Activated naive CD8-positive, alpha-beta T cell treated with anti-CD3 and anti-CD28 coated beads, Interleukin-2, amount 50 U/mL, for 24 hours (primary cell): ENCODE measurements at regions not wholly inside any gene's neighbourhood (a gene's known extent, or its start where the extent isn't known, plus 50 kb on each side); places are given as distances from the start of the nearest gene placed in this dataset.
"Not testable (repeated sequence)": the region's sequence is repeated elsewhere in the genome, so short reads cannot be mapped to it uniquely, and the experiment has no call there.

Experiments used
- ATAC-seq: fragments of 150-1000 bp; cut with Tn5 transposase; one replicate; pipeline ENCODE4 v1.10.0; 2021
- DNase-seq: peaks from one replicate; pipeline ENCODE4 v3.0.0; 2021
- H3K27ac Mint-ChIP-seq: one replicate; pipeline ENCODE4 v1.8.0; 2021; ENCODE audit warnings: mild to moderate bottlenecking, mixed read lengths
- H3K27me3 Mint-ChIP-seq: one replicate; pipeline ENCODE4 v1.8.0; 2021; ENCODE audit warnings: mixed read lengths
- H3K36me3 Mint-ChIP-seq: one replicate; pipeline ENCODE4 v1.8.0; 2021; ENCODE audit warnings: low read depth, mixed read lengths
- H3K4me1 Mint-ChIP-seq: one replicate; pipeline ENCODE4 v1.8.0; 2021; ENCODE audit warnings: mixed read lengths
- H3K4me3 Mint-ChIP-seq: one replicate; pipeline ENCODE4 v1.8.0; 2021; ENCODE audit warnings: mild to moderate bottlenecking, moderate library complexity, mixed read lengths
- H3K9me3 Mint-ChIP-seq: one replicate; pipeline ENCODE4 v1.8.0; 2021; ENCODE audit warnings: mixed read lengths

GRCh38 chr4:164540987-164541386 is 212.9 kb upstream of the SMIM31 start:
- DNase-seq (no peak), ATAC-seq (no peak)
- no peak overlapping the region for H3K4me3 Mint-ChIP-seq
- H3K36me3 Mint-ChIP-seq: no peaks in the 10 kb centered on the region
- H3K9me3 Mint-ChIP-seq: peaks cover 7% of the 10 kb centered on the region
- no peaks in the 10 kb centered on the region for H3K4me1 Mint-ChIP-seq
- no peak overlapping the region for H3K27ac Mint-ChIP-seq
- no peaks in the 10 kb centered on the region for H3K27me3 Mint-ChIP-seq

- no peak for ATAC-seq
- H3K4me3 Mint-ChIP-seq: no peak overlapping the region
- no peaks in the 10 kb centered on the region for H3K4me1 Mint-ChIP-seq
- H3K36me3 Mint-ChIP-seq: no peaks in the 10 kb centered on the region
- peaks cover 7% of the 10 kb centered on the region for H3K9me3 Mint-ChIP-seq
- H3K27me3 Mint-ChIP-seq: no peaks in the 10 kb centered on the region
- no peak for DNase-seq
- no peak overlapping the region for H3K27ac Mint-ChIP-seq
Measured at GRCh38 chr4:164542431-164542830, 211.5 kb upstream of the SMIM31 start.

- DNase-seq (no peak), ATAC-seq (no peak)
- H3K9me3 Mint-ChIP-seq: no peaks in the 10 kb centered on the region
- no peak overlapping the region for H3K27ac Mint-ChIP-seq
- no peaks in the 10 kb centered on the region for H3K4me1 Mint-ChIP-seq
- H3K27me3 Mint-ChIP-seq: no peaks in the 10 kb centered on the region
- H3K36me3 Mint-ChIP-seq: no peaks in the 10 kb centered on the region
- H3K4me3 Mint-ChIP-seq: no peak overlapping the region
Measured at GRCh38 chr4:164550989-164551712, 202.8 kb upstream of the SMIM31 start.

GRCh38 chr4:164551713-164552040 is 202.3 kb upstream of the SMIM31 start:
- Mint-ChIP-seq H3K27ac (no peak overlapping the region), H3K27me3 (no peaks in the 10 kb centered on the region), H3K4me3 (no peak overlapping the region), H3K36me3 (no peaks in the 10 kb centered on the region), H3K9me3 (no peaks in the 10 kb centered on the region), H3K4me1 (no peaks in the 10 kb centered on the region)
- no peak for ATAC-seq
- DNase-seq: no peak

- Mint-ChIP-seq H3K4me1 (no peaks in the 10 kb centered on the region), H3K27ac (no peak overlapping the region), H3K4me3 (no peak overlapping the region), H3K36me3 (no peaks in the 10 kb centered on the region), H3K9me3 (peaks cover 12% of the 10 kb centered on the region), H3K27me3 (no peaks in the 10 kb centered on the region)
- no peak for DNase-seq
- ATAC-seq: no peak
Measured at GRCh38 chr4:164571593-164572390, 182.1 kb upstream of the SMIM31 start.

GRCh38 chr4:164572877-164573279 is 181.1 kb upstream of the SMIM31 start:
- Mint-ChIP-seq H3K4me3 (no peak overlapping the region), H3K36me3 (no peaks in the 10 kb centered on the region), H3K4me1 (no peaks in the 10 kb centered on the region), H3K27ac (no peak overlapping the region), H3K9me3 (peaks cover 12% of the 10 kb centered on the region), H3K27me3 (no peaks in the 10 kb centered on the region)
- no peak for DNase-seq
- ATAC-seq: no peak

GRCh38 chr4:164575861-164576260 is 178.1 kb upstream of the SMIM31 start:
- no peaks in the 10 kb centered on the region for H3K36me3 Mint-ChIP-seq

GRCh38 chr4:164579270-164579942 is 174.5 kb upstream of the SMIM31 start:
- Mint-ChIP-seq H3K27me3 (no peaks in the 10 kb centered on the region), H3K4me1 (no peaks in the 10 kb centered on the region), H3K27ac (no peak overlapping the region), H3K4me3 (no peak overlapping the region), H3K9me3 (peaks cover 8% of the 10 kb centered on the region), H3K36me3 (no peaks in the 10 kb centered on the region)
- DNase-seq (no peak), ATAC-seq (no peak)

More at GRCh38 chr4:164575861-164576260, 178.1 kb upstream of the SMIM31 start:
- Mint-ChIP-seq H3K4me3 (no peak overlapping the region), H3K27me3 (no peaks in the 10 kb centered on the region), H3K4me1 (no peaks in the 10 kb centered on the region), H3K9me3 (peaks cover 12% of the 10 kb centered on the region), H3K27ac (no peak overlapping the region)
- ATAC-seq (no peak), DNase-seq (no peak)

- no peak for ATAC-seq
- no peak overlapping the region for H3K4me3 Mint-ChIP-seq
Measured at GRCh38 chr4:164591666-164592065, 162.3 kb upstream of the SMIM31 start.

GRCh38 chr4:164595751-164596150 is 158.2 kb upstream of the SMIM31 start:
- Mint-ChIP-seq H3K36me3 (no peaks in the 10 kb centered on the region), H3K4me3 (no peak overlapping the region), H3K27me3 (no peaks in the 10 kb centered on the region), H3K4me1 (no peaks in the 10 kb centered on the region), H3K9me3 (no peaks in the 10 kb centered on the region), H3K27ac (no peak overlapping the region)
- ATAC-seq: no peak
- no peak for DNase-seq

More at GRCh38 chr4:164591666-164592065, 162.3 kb upstream of the SMIM31 start:
- H3K27ac Mint-ChIP-seq: no peak overlapping the region
- no peaks in the 10 kb centered on the region for H3K36me3 Mint-ChIP-seq
- no peaks in the 10 kb centered on the region for H3K4me1 Mint-ChIP-seq
- no peak for DNase-seq
- peaks cover 5% of the 10 kb centered on the region for H3K9me3 Mint-ChIP-seq
- no peaks in the 10 kb centered on the region for H3K27me3 Mint-ChIP-seq

- H3K4me3 Mint-ChIP-seq: no peak overlapping the region
- H3K27me3 Mint-ChIP-seq: no peaks in the 10 kb centered on the region
- H3K36me3 Mint-ChIP-seq: no peaks in the 10 kb centered on the region
- H3K4me1 Mint-ChIP-seq: no peaks in the 10 kb centered on the region
- ATAC-seq (no peak), DNase-seq (no peak)
- no peaks in the 10 kb centered on the region for H3K9me3 Mint-ChIP-seq
- no peak overlapping the region for H3K27ac Mint-ChIP-seq
Measured at GRCh38 chr4:164596318-164596878, 157.5 kb upstream of the SMIM31 start.

- H3K27me3 Mint-ChIP-seq: no peaks in the 10 kb centered on the region
- ATAC-seq (no peak), DNase-seq (no peak)
- no peaks in the 10 kb centered on the region for H3K4me1 Mint-ChIP-seq
- H3K9me3 Mint-ChIP-seq: peaks cover 4% of the 10 kb centered on the region
- no peak overlapping the region for H3K4me3 Mint-ChIP-seq
- H3K36me3 Mint-ChIP-seq: no peaks in the 10 kb centered on the region
- H3K27ac Mint-ChIP-seq: no peak overlapping the region
Measured at GRCh38 chr4:164596927-164597326, 157.0 kb upstream of the SMIM31 start.

- Mint-ChIP-seq H3K36me3 (no peaks in the 10 kb centered on the region), H3K4me1 (no peaks in the 10 kb centered on the region), H3K4me3 (no peak overlapping the region), H3K27me3 (no peaks in the 10 kb centered on the region), H3K27ac (no peak overlapping the region), H3K9me3 (peaks cover 7% of the 10 kb centered on the region)
- no peak for DNase-seq
- ATAC-seq: no peak
Measured at GRCh38 chr4:164601653-164602052, 152.3 kb upstream of the SMIM31 start.

- H3K9me3 Mint-ChIP-seq, H3K4me3 Mint-ChIP-seq, H3K27me3 Mint-ChIP-seq, H3K4me1 Mint-ChIP-seq, H3K27ac Mint-ChIP-seq, DNase-seq, H3K36me3 Mint-ChIP-seq, ATAC-seq: not testable (repeated sequence)
Measured at GRCh38 chr4:164605791-164606190, 148.1 kb upstream of the SMIM31 start.

GRCh38 chr4:164606478-164606877 is 147.5 kb upstream of the SMIM31 start:
- no peak overlapping the region for H3K4me3 Mint-ChIP-seq
- ATAC-seq: no peak
- H3K27ac Mint-ChIP-seq: no peak overlapping the region
- peaks cover 2% of the 10 kb centered on the region for H3K27me3 Mint-ChIP-seq
- no peak for DNase-seq
- peaks cover 7% of the 10 kb centered on the region for H3K9me3 Mint-ChIP-seq
- no peaks in the 10 kb centered on the region for H3K4me1 Mint-ChIP-seq
- no peaks in the 10 kb centered on the region for H3K36me3 Mint-ChIP-seq
